ENCODE measurements at regions not wholly inside any gene's neighbourhood (a gene's known extent, or its start where the extent isn't known, plus 50 kb on each side); places are given as distances from the start of the nearest gene placed in this dataset.

DNA sequence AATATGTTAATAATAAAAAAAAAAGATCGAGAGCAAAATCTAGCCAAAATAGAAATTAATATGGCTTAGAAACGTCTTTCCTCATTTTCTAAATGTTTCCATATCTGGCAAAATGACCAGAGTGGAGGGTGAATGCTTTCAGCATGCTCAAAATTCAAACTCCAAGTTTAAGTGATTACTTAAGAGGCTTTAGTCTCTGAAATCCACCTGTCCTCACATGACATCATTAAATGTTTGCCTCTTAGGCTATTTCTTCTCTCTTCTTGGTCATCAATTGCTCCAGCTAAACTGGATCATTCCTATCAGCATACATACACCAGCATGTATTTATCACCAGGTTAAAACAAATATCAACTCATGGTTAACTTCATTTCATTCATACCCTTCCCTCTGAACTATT lies 54.5 kb upstream of the ATXN3L start:
- H3K4me3 Mint-ChIP-seq: no peak overlapping the region
- H3K27me3 Mint-ChIP-seq (ENCODE audit: low read depth): no peaks in the 10 kb centered on the region
- ATAC-seq (no peak), DNase-seq (no peak)
- peaks cover 6% of the 10 kb centered on the region for H3K4me1 Mint-ChIP-seq (ENCODE audit: low read depth)
- H3K9me3 Mint-ChIP-seq: no peaks in the 10 kb centered on the region
- no peaks in the 10 kb centered on the region for H3K36me3 Mint-ChIP-seq (ENCODE audit: insufficient read depth)

DNA sequence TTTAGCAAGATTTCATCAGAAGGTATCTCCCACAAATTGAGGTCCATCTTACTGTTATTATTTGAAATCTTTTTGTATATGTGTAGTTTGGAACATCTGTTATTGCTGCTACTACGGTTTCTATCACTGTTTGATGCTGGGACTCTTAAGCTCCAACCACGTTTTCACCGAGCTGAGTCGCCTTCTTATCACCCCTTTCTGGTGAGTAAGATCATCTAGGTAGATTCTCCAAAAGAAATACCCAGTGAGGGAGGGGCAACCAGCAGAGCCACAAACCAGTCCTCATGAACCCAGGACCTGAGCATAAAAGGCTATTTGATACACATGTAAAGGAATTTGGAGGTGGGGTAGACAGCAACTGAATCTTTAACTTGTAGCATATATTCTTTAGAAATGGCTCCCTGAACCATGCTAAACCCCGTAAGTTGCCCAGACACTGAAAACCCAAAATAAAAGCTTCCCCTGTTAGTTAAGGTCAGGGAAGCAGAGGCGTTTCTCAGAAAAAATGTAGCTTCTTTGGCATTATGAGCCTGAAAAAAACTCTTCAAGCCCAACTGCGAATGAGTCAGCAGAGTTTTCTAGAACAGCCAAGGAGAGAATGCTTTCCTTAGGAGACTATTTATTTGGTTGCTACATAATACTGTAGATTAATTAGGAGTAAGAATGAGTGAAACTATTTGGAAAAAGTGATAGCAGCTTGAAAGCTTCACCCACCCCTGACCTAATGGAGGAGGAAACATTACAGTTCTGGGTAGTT lies 53.8 kb upstream of the ATXN3L start:
- DNase-seq (no peak), ATAC-seq (peak in 1 of 2 donors; percentile 59)
- Mint-ChIP-seq H3K4me1 (ENCODE audit: low read depth) (peaks cover 6% of the 10 kb centered on the region), H3K4me3 (no peak overlapping the region), H3K36me3 (ENCODE audit: insufficient read depth) (no peaks in the 10 kb centered on the region), H3K27me3 (ENCODE audit: low read depth) (no peaks in the 10 kb centered on the region), H3K9me3 (no peaks in the 10 kb centered on the region)

DNA sequence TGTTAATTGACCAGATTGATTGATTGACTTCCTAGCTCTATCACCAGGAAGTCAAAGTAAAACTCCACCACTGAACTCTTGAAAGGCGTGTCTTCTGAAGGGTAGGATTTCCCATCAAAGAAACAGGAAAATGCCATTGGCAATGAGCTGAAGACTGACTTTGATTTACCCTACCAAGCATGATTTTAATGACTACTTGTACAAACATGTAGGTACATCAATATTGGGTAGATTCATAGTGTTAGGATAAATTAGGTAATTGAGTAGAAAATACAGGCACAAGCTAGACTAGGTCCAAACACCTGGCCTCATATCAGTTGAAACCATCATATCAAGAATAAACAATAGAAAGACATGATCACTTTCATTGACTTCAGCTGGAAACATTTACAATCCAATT lies 53.2 kb upstream of the ATXN3L start:
- Mint-ChIP-seq H3K9me3 (no peaks in the 10 kb centered on the region), H3K4me1 (ENCODE audit: low read depth) (peaks cover 8% of the 10 kb centered on the region), H3K4me3 (no peak overlapping the region), H3K36me3 (ENCODE audit: insufficient read depth) (no peaks in the 10 kb centered on the region), H3K27me3 (ENCODE audit: low read depth) (no peaks in the 10 kb centered on the region)
- no peak for ATAC-seq
- no peak for DNase-seq

DNA sequence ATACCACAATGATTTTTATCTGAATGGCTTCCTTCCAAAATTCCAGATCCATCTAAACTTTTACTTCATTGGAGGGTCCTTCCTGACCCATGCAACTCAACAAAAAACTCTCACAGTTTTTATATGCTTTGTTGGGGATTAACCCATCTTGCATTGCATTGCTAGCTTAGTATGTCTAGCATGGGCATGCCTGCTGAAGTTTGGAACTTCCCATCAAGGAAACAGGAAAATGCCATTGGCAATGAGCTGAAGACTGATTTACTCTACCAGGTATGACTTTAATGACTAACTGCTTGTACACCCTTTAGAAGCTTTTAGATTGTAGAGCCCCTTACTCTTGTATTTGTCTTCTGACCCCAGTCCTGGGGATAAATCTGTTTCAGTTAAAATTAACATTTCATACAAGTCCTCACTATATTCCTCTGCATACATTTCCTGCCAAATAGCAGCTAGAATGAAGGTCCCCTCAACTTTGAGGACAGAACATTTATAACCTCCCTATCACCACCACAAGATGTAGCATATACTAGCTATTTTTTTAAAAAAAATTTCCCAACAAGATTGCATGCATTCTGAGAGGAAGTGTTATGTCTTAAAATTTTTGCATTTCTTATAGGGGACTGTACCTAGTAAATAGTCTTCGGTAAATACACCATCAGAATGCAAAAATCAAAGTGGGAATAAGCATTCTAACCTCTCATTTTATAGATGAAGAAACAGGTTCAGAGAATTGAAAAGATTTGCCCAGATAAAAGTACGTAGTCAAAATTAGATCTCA lies 52.5 kb upstream of the ATXN3L start:
- DNase-seq (no peak), ATAC-seq (no peak)
- H3K9me3 Mint-ChIP-seq: no peaks in the 10 kb centered on the region
- H3K27me3 Mint-ChIP-seq (ENCODE audit: low read depth): no peaks in the 10 kb centered on the region
- no peak overlapping the region for H3K4me3 Mint-ChIP-seq
- peaks cover 10% of the 10 kb centered on the region for H3K4me1 Mint-ChIP-seq (ENCODE audit: low read depth)
- H3K36me3 Mint-ChIP-seq (ENCODE audit: insufficient read depth): no peaks in the 10 kb centered on the region

DNA sequence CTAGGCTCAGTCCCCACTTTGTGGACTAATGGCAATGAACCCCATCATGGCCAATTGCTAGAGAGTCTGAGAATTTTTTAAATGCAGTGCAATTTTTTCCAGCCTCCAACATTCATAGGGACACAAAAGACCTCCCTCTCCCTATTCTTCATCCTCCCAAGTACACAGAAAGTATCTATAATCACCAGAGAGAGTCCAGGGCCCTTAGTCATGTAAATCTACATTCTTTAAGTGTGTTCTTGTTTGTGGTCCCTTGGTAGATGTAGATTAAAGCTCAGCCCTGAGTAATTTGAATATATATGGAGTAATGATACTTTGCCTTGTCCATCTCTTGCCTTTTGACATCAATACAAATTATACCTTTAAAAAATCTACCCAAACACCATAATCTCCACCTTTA lies 51.3 kb upstream of the ATXN3L start:
- ATAC-seq: no peak
- H3K27me3 Mint-ChIP-seq (ENCODE audit: low read depth): no peaks in the 10 kb centered on the region
- H3K36me3 Mint-ChIP-seq (ENCODE audit: insufficient read depth): no peaks in the 10 kb centered on the region
- no peak for DNase-seq
- peaks cover 11% of the 10 kb centered on the region for H3K4me1 Mint-ChIP-seq (ENCODE audit: low read depth)
- no peaks in the 10 kb centered on the region for H3K9me3 Mint-ChIP-seq
- no peak overlapping the region for H3K4me3 Mint-ChIP-seq

DNA sequence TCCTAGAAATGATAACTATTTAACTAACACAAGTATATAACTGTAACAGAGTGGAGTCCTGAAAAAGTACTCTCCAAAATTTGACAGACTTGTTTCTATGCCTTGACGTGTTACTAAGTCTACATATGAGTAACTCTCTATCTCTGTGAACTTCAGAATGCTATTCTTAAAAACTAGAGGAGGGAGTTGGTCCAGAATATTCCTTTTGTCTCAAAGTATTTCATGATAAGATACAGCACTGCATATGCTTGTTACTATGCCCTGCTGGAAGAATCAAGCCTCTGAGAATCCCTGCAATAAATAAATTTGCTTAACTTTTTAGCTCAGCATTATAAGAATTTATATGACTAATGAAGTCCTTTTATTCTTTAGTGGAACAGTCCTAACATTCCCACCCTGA lies 50.9 kb upstream of the ATXN3L start:
- Mint-ChIP-seq H3K36me3 (ENCODE audit: insufficient read depth) (no peaks in the 10 kb centered on the region), H3K4me1 (ENCODE audit: low read depth) (peaks cover 11% of the 10 kb centered on the region), H3K9me3 (no peaks in the 10 kb centered on the region), H3K27me3 (ENCODE audit: low read depth) (no peaks in the 10 kb centered on the region), H3K4me3 (no peak overlapping the region)
- ATAC-seq: no peak
- DNase-seq: no peak

All from activated T-cell treated with anti-CD3 and anti-CD28 coated beads, Interleukin-2, amount 50 U/mL, for 4 hours (primary cell).